ENCODE measurements at regions not wholly inside any gene's neighbourhood (a gene's known extent, or its start where the extent isn't known, plus 50 kb on each side); places are given as distances from the start of the nearest gene placed in this dataset.

DNA sequence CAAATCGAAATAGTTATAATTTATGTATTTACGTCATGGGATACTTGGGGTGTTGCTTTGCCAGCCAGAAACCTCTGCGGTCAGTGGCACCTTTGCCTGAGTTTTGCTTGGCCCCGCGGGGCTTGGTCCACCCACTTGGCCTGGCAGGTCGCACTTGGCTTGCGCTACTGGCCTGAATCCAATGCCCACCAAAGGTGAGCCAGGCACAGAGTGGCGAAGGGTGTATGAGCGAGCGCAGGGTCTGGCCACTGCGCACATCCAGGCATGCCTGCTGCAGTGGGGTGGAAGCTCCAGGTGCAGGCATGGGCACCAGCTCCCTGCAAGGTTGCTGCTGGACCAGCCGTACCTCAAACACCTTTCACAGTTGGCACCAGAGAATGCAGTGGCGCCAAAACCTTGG is 714.6 kb downstream of the CDH9 start:
- no peaks in the 10 kb centered on the region for H4K20me1 ChIP-seq (ENCODE audit: insufficient read depth, low read length)
- H2BK120ac ChIP-seq (ENCODE audit: low read depth, low read length) = no peak overlapping the region
- in situ Hi-C loops (cut with MboI; ENCODE audit: low sequenced_read_pairs) = no loop called here
- no peak for ATAC-seq (ENCODE audit: low read depth)
- no peaks in the 10 kb centered on the region for H3K4me1 ChIP-seq (ENCODE audit: control insufficient read depth, insufficient read depth, low read length)
- H2BK20ac ChIP-seq (ENCODE audit: low read depth, low read length) = no peak overlapping the region
- peaks cover 17% of the 10 kb centered on the region for H3K9me3 ChIP-seq (ENCODE audit: control insufficient read depth, insufficient read depth, low read length)
- H2AFZ ChIP-seq (replicated peaks; ENCODE audit: low read length, poor library complexity) = no peak overlapping the region
- no peak overlapping the region for H4K5ac ChIP-seq (ENCODE audit: low read depth, low read length)
- dilution Hi-C loops (cut with HindIII; ENCODE audit: low sequenced_read_pairs, unreplicated experiment) = no loop called here
- no peak overlapping the region for H3K23ac ChIP-seq (ENCODE audit: low read depth, low read length)
- H3K27me3 ChIP-seq (ENCODE audit: control insufficient read depth, insufficient read depth, low read length) = no peaks in the 10 kb centered on the region
- H3K56ac ChIP-seq (ENCODE audit: extremely low read depth, insufficient read depth, low read length) = no peak overlapping the region
- no peak for DNase-seq
- no peak overlapping the region for H3K4me2 ChIP-seq (ENCODE audit: low read depth, low read length)
- H3K27ac ChIP-seq (ENCODE audit: insufficient read depth, low read length) = no peak overlapping the region
- H3K18ac ChIP-seq (ENCODE audit: low read depth, low read length) = no peak overlapping the region
- no peak overlapping the region for H4K91ac ChIP-seq (ENCODE audit: insufficient read depth, low read depth, low read length)
- no peaks in the 10 kb centered on the region for H3K79me1 ChIP-seq (ENCODE audit: low read depth in 1 of 2, low read length in 2 of 2)
- WGBS, 2 experiments (ENCODE audit: extremely low coverage in 2 of 2, insufficient read length in 1 of 2) = 67% methylated on average over 4 of the region's 13 CpGs; no CpG with 5 or more reads in 1 of the 2 experiments
- H3K4ac ChIP-seq (ENCODE audit: low read depth, low read length) = no peak overlapping the region
- H3K9ac ChIP-seq (ENCODE audit: low read depth, low read length) = no peak overlapping the region
- H3K36me3 ChIP-seq (ENCODE audit: control insufficient read depth, insufficient read depth, low read length) = no peaks in the 10 kb centered on the region
- no TSS peak for BruUV-seq (replicated peaks)
- POLR2A ChIA-PET (ENCODE audit: unreplicated experiment) = no interaction called here
- no peak overlapping the region for H2BK15ac ChIP-seq (ENCODE audit: low read depth, low read length)
- no peak overlapping the region for H2AK9ac ChIP-seq (replicated peaks; ENCODE audit: low read depth, low read length, poor library complexity)
- H4K8ac ChIP-seq (ENCODE audit: low read depth in 2 of 2, low read length in 2 of 2) = no peak overlapping the region
- no peak overlapping the region for H3K14ac ChIP-seq (replicated peaks; ENCODE audit: low read depth, low read length)
- no peaks in the 10 kb centered on the region for H3K9me1 ChIP-seq (ENCODE audit: insufficient read depth, low read length)
- H2AK5ac ChIP-seq (ENCODE audit: low read depth, low read length) = no peak overlapping the region
- no peak overlapping the region for H2BK5ac ChIP-seq (ENCODE audit: low read depth, low read length, poor library complexity, severe bottlenecking)
- CTCF ChIA-PET = no interaction called here
- no peak overlapping the region for H3K4me3 ChIP-seq (ENCODE audit: insufficient read depth, low read depth, low read length)
- TF ChIP-seq, protein P1, sequence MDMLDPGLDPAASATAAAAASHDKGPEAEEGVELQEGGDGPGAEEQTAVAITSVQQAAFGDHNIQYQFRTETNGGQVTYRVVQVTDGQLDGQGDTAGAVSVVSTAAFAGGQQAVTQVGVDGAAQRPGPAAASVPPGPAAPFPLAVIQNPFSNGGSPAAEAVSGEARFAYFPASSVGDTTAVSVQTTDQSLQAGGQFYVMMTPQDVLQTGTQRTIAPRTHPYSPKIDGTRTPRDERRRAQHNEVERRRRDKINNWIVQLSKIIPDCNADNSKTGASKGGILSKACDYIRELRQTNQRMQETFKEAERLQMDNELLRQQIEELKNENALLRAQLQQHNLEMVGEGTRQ (IDR thresholded peaks at IDR 0.05; ENCODE audit: low read depth, low read length) = no peak
- TF ChIP-seq, protein P2, sequence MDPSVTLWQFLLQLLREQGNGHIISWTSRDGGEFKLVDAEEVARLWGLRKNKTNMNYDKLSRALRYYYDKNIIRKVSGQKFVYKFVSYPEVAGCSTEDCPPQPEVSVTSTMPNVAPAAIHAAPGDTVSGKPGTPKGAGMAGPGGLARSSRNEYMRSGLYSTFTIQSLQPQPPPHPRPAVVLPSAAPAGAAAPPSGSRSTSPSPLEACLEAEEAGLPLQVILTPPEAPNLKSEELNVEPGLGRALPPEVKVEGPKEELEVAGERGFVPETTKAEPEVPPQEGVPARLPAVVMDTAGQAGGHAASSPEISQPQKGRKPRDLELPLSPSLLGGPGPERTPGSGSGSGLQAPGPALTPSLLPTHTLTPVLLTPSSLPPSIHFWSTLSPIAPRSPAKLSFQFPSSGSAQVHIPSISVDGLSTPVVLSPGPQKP (IDR thresholded peaks at IDR 0.05; ENCODE audit: borderline replicate concordance, low read depth, low read length) = no peak
- TF ChIP-seq MAFK (IDR thresholded peaks at IDR 0.05; ENCODE audit: low read depth, low read length) (no peak), BHLHE40 (IDR thresholded peaks at IDR 0.05; ENCODE audit: low read depth, low read length) (no peak), NFE2L2 (IDR thresholded peaks at IDR 0.05; ENCODE audit: low read depth, low read length) (no peak), RAD21 (IDR thresholded peaks at IDR 0.05; ENCODE audit: low read length) (no peak), POLR2A (IDR thresholded peaks at IDR 0.05; ENCODE audit: low read depth, low read length) (no peak), CHD1 (IDR thresholded peaks at IDR 0.05; ENCODE audit: low read depth, low read length) (no peak)
- intact Hi-C loops (cut with micrococcal nuclease) = no loop called here

All from IMR-90 (cell line).